NT2/D1 (cell line): ENCODE measurements at regions not wholly inside any gene's neighbourhood (a gene's known extent, or its start where the extent isn't known, plus 50 kb on each side); places are given as distances from the start of the nearest gene placed in this dataset.

Experiments
- DNase-seq: peaks from one replicate; pipeline ENCODE4 v3.0.0-alpha.2; 2011; ENCODE audit warnings: low read depth, low spot score
- H3K27me3 ChIP-seq: 2 replicates; pipeline ENCODE4 v1.6.0; 2011; ENCODE audit warnings: mild to moderate bottlenecking; ENCODE audit not compliant: insufficient read length, insufficient read depth
- H3K36me3 ChIP-seq: 2 replicates; pipeline ENCODE4 v1.6.1; 2011; ENCODE audit warnings: mild to moderate bottlenecking, low read length, mixed read lengths; ENCODE audit not compliant: insufficient read depth, insufficient read length
- H3K4me1 ChIP-seq: 2 replicates; pipeline ENCODE4 v1.5.1; 2011; ENCODE audit not compliant: insufficient read depth, insufficient read length
- H3K4me3 ChIP-seq: 2 replicates; pipeline ENCODE4 v1.5.1; 2011; ENCODE audit warnings: low read depth; ENCODE audit not compliant: insufficient read length
- H3K9ac ChIP-seq: 2 replicates; pipeline ENCODE4 v1.6.0; 2011; ENCODE audit warnings: low read depth; ENCODE audit not compliant: insufficient read length
- H3K9me3 ChIP-seq: 2 replicates; pipeline ENCODE4 v1.5.1; 2011; ENCODE audit warnings: mild to moderate bottlenecking, low read length; ENCODE audit not compliant: insufficient read depth
- SUZ12 ChIP-seq: IDR thresholded peaks from 2 replicates; pipeline ENCODE4 v1.6.1; 2011; ENCODE audit not compliant: insufficient read length, insufficient read depth; ENCODE audit errors: extremely low read depth
- YY1 ChIP-seq: IDR thresholded peaks from 2 replicates; pipeline ENCODE4 v1.6.1; 2011; ENCODE audit not compliant: insufficient read length, insufficient read depth
- ZNF274 ChIP-seq: IDR thresholded peaks from 2 replicates; pipeline ENCODE4 v1.6.1; 2011; ENCODE audit warnings: mild to moderate bottlenecking, low read depth, low read length

GRCh38 chr3:153087595-153088566, 74.1 kb upstream of the RAP2B start:
- Histone ChIP-seq H3K9me3 (no peaks in the 10 kb centered on the region), H3K9ac (no peak overlapping the region), H3K27me3 (no peaks in the 10 kb centered on the region), H3K4me1 (no peaks in the 10 kb centered on the region), H3K36me3 (no peaks in the 10 kb centered on the region), H3K4me3 (no peak overlapping the region)
- DNase-seq, result no peak
- no peak for TF ChIP-seq YY1
- no peak for TF ChIP-seq SUZ12
- TF ChIP-seq ZNF274, result no peak

GRCh38 chr3:153089620-153090019, 72.4 kb upstream of the RAP2B start:
- no peak for DNase-seq
- TF ChIP-seq YY1 (no peak), ZNF274 (no peak), SUZ12 (no peak)
- Histone ChIP-seq H3K9me3 (no peaks in the 10 kb centered on the region), H3K27me3 (no peaks in the 10 kb centered on the region), H3K9ac (no peak overlapping the region), H3K4me1 (no peaks in the 10 kb centered on the region), H3K4me3 (no peak overlapping the region), H3K36me3 (no peaks in the 10 kb centered on the region)

GRCh38 chr3:153090973-153091372, 71.1 kb upstream of the RAP2B start:
- Histone ChIP-seq H3K4me1 (no peaks in the 10 kb centered on the region), H3K36me3 (no peaks in the 10 kb centered on the region), H3K27me3 (no peaks in the 10 kb centered on the region), H3K9ac (no peak overlapping the region), H3K4me3 (no peak overlapping the region), H3K9me3 (no peaks in the 10 kb centered on the region)
- TF ChIP-seq SUZ12 (no peak), YY1 (no peak), ZNF274 (no peak)
- DNase-seq, result no peak

- Histone ChIP-seq H3K27me3 (no peaks in the 10 kb centered on the region), H3K36me3 (no peaks in the 10 kb centered on the region), H3K9me3 (no peaks in the 10 kb centered on the region), H3K4me3 (no peak overlapping the region), H3K4me1 (no peaks in the 10 kb centered on the region), H3K9ac (no peak overlapping the region)
- TF ChIP-seq ZNF274, result no peak
- no peak for TF ChIP-seq SUZ12
- TF ChIP-seq YY1, result no peak
- no peak for DNase-seq
Observed at GRCh38 chr3:153093629-153094028, 68.4 kb upstream of the RAP2B start.

- Histone ChIP-seq H3K27me3 (no peaks in the 10 kb centered on the region), H3K9ac (no peak overlapping the region), H3K36me3 (no peaks in the 10 kb centered on the region), H3K4me1 (no peaks in the 10 kb centered on the region), H3K4me3 (no peak overlapping the region), H3K9me3 (no peaks in the 10 kb centered on the region)
- no peak for DNase-seq
- TF ChIP-seq YY1 (no peak), ZNF274 (no peak), SUZ12 (no peak)
Observed at GRCh38 chr3:153094386-153094785, 67.6 kb upstream of the RAP2B start.

GRCh38 chr3:153095441-153095840, 66.6 kb upstream of the RAP2B start:
- DNase-seq, result no peak

GRCh38 chr3:153096731-153097131, 65.3 kb upstream of the RAP2B start:
- no peaks in the 10 kb centered on the region for H3K27me3 ChIP-seq
- TF ChIP-seq SUZ12 (no peak), ZNF274 (no peak)
- no peaks in the 10 kb centered on the region for H3K4me1 ChIP-seq
- no peak overlapping the region for H3K4me3 ChIP-seq
- no peak for DNase-seq
- H3K9me3 ChIP-seq, result no peaks in the 10 kb centered on the region
- H3K36me3 ChIP-seq, result no peaks in the 10 kb centered on the region
- no peak overlapping the region for H3K9ac ChIP-seq

More at GRCh38 chr3:153095441-153095840, 66.6 kb upstream of the RAP2B start:
- Histone ChIP-seq H3K4me3 (no peak overlapping the region), H3K9ac (no peak overlapping the region), H3K4me1 (no peaks in the 10 kb centered on the region), H3K27me3 (no peaks in the 10 kb centered on the region), H3K9me3 (no peaks in the 10 kb centered on the region), H3K36me3 (no peaks in the 10 kb centered on the region)
- TF ChIP-seq YY1, result no peak
- no peak for TF ChIP-seq ZNF274
- no peak for TF ChIP-seq SUZ12
